Retina (tissue), 1 donor: ENCODE measurements at regions not wholly inside any gene's neighbourhood (a gene's known extent, or its start where the extent isn't known, plus 50 kb on each side); places are given as distances from the start of the nearest gene placed in this dataset.
"Not testable (repeated sequence)": the region's sequence is repeated elsewhere in the genome, so short reads cannot be mapped to it uniquely, and the experiment has no call there.

ENCODE experiments used
- DNase-seq: peaks from one replicate; pipeline ENCODE4 v3.0.0-alpha.2; 2016

DNA sequence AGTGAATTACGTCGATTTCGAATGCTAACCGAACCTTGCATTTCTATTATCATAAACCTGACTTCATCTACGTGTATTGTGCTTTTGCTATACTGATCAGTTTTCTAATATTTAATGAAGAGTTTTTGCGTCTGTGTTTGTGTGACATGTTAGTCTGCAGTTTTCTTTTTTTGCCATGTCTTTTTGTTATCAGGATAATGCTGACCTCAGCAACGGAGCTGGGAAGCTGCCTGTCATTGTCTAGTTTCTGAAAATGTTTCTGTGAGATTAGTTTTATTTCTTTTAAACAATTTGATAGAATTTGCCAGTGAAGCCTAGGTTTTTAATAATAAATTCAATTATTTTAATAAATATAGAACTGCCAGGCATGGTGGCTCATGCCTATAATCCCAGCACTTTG is 139.3 kb downstream of the LAT start:
- DNase-seq = not testable (repeated sequence)

DNA sequence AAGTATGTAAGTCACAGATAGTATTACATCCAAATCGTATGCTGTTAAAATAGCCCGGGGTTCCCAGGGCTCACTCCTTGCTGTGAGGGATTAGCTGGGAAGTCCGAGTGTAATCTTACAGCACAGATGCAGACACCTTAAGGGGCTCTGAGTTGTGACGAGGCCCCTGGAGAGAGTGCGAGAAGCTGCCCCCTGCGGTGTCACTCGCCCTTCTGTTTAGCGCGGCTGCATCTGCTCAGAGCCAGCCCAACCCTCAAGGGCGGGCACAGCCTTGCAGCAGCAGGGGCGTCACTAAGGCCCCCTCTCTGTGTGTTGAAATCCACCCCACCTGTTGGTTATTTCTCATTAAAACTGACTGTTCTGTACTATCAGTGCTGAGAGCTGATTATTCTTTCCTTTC is 135.8 kb downstream of the LAT start:
- DNase-seq = not testable (repeated sequence)

DNA sequence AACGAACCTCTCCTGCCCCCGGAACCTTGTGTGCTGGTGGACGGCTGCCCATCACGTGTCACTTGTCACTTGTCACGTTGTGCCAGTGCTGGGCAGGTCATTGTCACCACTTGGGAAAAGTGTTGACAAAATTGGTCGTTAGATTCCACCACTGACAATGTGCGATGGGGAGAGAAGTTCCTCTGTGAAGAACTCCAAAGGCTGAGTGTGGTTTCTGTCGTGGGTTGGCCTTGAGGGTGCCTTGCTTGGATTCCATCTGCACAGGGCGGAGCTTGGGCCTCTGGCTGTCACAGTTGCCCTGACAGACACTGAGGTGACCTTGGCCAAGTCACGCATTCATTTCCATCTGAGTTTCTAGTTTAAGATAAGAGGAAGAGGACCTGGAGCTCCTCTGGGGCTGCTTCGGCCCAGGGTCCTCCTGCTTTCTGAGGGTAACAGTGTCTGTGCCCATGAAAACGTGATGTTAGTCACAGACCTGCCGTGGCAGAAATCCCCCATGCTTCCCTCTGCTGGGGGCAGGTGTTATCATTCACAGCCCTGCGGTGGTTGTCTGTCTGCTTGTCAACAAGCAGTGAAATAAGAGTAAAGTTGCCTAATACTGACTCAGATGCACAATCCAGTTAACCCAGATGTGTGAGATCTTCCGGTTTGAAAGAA is 133.6 kb downstream of the LAT start:
- DNase-seq = not testable (repeated sequence)

DNA sequence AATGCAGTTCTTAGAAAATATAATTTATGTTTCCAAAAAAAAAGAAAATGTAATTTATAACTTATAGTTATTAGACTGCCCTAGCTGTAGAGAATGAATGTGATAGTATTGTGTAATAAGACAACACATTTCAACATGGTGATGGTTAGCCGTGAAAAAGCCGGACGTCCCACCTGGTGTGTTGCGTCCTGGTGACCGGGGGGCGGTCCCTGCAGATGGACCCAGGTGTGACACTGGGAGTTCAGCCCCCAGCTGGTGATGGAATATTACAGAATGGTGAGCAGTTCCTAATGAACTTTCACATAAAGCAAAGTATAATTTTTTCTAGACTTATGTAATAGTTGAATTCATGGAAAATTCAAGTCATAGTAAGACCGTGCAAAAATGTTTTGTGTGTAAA is 132.8 kb downstream of the LAT start:
- DNase-seq = no peak

DNA sequence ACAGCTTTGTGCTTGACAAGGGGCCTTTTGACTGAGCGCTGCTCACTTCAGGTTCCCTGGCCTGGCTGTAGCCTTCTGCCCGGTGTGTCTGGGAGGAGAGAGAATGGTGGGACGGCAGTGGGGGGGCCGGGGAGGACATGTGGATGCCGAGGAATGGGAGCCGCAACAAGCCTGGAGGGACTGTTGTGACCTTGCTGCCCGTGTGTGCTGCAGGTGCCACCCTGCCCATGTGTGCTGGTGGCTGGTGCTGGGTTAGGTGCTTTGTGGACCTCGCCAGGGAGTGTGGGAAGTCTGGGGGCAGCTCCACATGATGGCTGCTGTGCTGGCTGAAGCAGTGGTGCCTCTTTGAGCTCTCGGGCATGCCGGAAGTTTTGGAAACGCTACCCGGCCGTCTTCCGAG is 132.1 kb downstream of the LAT start:
- no peak for DNase-seq

DNA sequence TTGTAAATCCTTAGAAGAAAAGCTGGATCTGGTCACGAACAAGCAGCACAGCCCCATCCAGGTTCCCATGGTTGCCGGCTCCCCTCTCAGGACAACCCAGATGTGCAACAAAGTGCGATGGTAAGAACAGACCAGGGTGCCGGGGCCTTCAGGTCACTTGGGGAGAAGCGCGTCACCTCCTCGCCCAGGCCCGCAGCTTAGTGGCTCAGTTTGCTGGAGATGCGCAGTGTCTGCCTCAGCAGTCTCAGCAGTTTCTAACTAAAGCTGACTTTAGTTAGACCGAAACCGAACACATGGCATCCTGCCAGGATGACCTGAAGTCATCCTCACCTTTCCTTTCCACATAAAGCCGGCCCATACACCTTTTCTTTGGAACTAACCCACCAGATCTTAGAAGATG is 131.4 kb downstream of the LAT start:
- DNase-seq = not testable (repeated sequence)

DNA sequence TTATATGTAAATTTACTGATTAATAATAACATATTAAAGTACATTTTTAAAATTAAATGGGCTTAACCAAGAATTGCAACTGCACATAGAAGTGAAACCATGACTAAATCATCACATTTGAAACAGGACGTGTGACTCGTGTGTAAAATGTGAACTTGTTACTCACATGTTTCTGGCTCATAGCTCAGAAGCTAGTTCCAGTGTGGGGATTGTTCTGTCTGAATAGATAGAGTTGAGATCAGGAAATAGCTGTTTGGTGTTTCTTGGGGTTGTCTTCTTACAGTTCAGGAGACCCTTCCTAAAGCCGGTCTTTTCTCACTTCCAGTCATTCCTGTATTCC is 130.9 kb downstream of the LAT start:
- not testable (repeated sequence) for DNase-seq

DNA sequence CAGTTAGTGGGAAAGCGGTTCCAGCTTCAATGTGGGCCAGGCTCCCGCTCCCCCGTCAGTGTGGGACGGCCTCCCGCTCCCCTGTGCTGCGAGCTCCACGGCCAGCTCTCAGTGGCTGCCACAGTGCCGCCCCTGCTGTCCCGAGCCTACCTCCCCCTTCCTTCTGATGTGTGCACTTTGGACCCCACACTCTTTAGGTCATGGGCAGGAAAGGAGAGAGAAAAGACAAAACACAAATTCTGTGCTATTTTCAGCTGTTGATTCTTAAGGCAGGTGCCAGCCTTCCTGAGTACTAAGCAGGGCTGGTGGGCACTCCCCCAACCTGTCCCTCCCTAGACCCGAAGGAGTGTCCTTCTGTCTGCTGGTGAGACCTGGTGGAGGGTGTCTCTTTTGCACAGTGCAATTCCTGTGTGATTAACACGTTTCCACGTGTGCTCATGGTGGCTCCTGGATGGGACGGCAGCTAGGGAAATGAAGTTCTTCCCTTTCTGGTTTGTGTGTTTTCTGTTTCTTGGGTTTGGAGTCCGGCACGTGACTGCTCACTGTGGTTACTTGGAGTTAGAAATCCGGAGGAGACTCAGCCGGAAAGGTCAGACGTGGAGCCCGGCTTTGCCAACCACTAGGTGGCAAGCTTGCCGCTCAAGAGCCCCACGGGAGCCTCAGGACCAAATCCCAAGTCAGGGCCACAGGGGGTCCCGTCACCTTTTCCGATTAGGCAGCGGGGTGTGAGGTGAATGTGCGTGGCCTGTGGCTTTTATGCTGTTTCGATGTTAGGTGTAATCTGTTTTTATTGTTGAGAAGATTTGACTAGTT is 130.3 kb downstream of the LAT start:
- peak; percentile 59 for DNase-seq

DNA sequence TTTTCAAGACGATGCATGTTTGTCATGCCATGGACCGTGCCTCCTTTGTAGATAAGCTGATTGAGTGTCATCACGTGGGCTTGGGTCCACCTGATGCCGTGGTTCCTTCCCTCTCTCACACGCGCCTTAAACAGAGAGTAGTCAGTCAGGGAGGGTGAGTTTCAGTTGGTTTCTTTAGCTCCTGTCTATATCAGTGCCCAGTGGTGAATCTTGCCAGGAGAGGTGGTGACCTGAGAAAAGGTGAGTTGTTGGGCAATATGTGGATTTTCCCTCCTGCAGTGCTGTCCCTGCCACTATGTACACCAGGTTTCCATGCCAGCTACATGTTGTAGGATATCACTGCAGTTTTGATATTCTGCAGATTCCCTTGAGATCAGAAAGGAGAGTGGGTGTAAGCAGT is 129.7 kb downstream of the LAT start:
- no peak for DNase-seq

DNA sequence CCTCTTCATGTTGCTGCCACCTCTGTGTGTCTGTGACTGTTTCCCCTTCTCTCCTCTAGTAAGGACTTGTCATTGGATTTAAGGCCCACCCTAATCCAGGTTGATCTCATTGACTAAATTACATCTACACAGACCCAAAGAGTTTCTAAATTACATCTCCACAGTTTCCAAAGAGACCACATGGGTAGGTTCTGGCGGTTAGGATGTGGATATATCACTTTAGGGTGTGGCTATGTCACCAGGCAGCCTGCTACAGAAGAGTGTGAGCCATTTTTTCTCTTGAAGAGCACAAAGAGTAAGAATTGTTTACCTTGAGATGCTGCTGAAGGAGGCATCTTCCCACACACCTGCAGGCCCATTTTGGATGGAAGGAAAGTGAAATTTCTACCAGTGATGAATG is 128.6 kb downstream of the LAT start:
- not testable (repeated sequence) for DNase-seq

DNA sequence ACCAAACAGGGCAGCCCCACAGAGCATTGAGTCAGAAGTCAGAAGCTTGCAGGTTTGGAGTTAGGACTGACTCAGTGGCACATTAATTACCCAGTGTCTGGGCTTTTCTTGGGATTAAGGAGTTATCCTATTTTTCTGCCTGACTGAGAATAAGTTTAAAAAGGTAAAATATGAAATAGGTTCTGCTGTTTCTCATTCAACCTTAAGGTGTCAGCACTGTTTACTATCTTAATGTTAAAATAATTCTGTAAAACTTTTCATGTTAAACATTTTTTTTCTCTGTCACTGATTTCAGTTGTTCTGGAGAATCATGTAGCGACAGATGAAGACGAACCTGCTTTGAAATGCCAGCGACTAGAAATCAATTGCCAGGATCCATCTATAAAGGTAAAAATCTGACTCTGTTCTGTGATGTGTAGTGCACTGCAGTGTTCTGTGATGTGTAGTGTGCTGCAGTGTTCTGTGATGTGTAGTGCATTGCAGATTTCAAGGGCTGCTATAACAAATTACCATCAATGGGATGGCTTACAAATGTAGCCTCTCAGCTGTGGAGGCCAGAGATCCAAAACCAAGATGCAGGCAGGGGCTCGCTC is 128.0 kb downstream of the LAT start:
- no peak for DNase-seq

DNA sequence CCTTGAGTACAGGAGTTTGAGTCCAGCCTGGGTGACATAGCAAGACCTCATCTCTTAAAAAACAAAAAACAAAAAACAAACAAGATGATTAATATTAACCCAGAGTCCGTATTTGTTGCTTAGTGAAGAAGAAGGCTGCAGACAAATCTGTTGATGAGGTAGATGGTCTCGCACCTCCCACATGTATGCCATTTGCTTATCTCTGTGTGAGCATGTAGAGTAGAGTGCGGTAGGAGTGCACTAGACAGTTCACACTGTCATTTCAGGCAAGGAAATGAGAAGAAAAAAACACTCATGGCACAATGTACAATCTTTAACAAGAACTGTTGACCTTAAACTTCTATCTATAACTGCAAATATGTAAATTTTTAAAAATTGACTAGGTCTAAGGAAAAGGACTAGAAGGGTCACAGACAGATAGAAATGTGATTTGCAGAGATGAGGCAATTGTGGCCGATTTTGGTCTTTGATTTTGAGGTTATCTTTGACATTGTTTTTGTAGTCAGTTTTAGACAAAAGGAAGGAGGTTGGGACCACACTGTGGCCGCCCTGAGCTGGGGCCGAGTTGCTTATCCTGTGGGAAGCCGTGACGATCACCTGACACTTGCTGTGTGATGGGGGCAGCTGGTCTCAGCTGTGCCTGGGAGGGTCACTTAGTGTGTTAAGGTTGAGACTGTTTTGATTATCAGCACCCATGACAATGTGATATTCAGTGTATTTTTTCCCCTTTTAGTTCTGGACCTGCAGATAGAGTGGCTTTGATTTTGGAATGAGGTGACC is 127.2 kb downstream of the LAT start:
- DNase-seq = not testable (repeated sequence)

DNA sequence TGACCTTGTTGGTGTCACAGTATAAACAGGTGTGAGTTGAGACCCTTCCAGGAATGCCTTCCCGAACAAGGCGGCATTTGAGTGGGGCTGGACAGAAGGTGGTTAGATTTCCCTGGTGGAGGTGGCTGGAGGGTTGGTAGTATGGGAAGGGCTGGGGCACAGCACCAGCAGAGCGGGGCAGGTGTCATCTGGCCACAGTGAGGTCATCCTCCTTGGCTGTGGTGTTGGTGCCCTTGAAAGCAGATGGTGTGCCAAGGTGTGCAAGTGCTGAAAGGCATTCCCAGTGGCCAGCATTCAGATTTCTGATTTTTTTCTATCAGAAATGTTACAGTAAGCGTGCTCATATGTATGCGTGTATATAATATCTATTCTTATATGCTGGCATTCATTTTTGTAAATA is 126.6 kb downstream of the LAT start:
- no peak for DNase-seq

DNA sequence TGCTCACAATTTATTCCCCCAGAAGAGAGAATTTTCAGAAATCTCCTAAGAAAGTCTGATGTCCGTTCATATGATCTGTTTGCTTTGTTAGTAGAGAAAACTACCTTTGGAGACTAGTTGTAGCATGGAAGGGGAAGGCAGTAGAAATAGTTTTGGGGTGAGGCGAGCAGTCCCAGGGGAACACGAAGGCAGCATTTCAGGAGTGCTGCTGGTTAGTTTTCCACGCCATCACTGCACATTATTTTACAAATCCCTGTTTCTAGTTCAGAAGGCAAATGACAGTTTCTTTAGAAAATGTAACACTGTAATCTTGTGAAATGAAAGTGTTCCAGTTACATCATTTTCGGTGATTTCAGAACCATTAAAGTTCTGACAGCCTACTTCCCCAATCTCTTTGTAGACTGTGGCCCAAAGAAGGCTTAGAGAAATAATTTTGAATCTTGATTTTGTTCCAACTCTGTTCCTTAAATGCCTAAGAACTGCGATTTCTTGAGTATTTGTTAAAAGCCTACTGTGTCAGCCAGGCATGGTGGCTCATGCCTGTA is 123.8 kb downstream of the LAT start:
- DNase-seq = not testable (repeated sequence)

DNA sequence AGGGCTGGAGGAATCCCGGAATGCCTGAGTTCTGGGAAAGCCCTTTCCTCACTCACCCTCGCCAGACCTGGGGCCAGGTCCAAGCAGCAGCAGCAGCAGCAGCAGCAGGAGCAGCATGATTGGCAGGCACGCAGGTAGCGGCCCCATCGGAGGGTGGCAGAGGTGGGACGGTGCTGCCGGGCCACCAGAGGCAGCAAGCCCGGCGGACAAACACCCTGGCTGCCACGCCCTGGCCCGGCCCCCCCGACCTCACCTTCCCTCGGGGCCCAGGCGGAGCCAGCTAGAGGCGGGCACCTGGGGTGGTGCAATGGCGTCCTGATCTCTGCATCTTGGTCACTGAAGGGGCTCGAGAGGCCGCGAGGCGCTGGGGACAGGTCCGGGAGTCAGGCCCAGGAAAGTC is 122.4 kb downstream of the LAT start:
- no peak for DNase-seq

DNA sequence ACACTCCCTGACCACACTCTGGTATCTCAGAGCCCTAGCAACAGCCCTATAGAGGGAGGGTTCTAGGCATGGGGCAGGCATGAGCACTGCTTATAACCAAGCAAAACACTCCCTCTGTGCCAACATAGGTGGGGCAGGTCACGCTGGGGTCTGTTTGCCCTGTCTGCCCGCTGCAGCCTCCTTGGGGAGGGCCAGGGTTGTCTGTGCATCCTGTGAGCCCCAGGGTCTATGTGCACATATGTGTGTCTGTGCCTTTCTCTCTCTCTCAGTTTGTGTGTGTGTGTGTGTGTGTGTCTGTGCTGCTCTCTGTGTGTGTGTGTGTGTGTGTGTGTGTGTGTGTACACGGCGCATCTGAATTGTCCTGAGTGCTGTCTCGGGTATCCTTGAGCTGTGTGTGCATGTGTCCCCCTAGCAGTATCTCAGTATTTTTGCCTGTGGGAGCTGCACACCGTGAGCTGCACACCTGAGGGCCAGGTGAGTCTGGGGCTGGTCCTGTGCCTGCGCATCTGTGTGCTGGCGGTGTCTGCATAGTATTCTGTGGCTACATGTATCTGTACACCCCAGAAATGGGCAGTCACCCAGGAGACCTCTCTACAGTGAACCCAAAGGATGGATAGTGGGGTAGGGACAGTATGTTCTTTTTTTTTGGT is 121.5 kb downstream of the LAT start:
- DNase-seq = not testable (repeated sequence)

DNA sequence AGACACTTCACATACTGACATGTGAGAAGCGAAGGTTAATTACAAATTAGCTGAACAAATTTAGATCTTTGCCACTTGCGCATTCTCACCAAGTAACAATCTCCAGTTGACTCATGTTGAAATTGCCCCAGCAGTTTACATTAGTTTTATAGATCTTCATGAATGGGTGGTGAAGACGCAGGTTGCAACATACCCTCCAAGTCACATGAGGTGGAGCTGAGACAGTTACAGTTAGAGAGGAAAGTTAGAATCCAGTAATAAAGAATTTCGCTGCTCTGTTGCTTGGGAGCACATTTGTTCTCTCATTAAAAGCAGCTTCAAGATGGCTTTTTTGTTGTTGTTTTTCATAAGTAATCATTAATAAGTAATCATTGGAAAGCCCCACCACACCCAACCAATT is 119.7 kb downstream of the LAT start:
- not testable (repeated sequence) for DNase-seq

DNA sequence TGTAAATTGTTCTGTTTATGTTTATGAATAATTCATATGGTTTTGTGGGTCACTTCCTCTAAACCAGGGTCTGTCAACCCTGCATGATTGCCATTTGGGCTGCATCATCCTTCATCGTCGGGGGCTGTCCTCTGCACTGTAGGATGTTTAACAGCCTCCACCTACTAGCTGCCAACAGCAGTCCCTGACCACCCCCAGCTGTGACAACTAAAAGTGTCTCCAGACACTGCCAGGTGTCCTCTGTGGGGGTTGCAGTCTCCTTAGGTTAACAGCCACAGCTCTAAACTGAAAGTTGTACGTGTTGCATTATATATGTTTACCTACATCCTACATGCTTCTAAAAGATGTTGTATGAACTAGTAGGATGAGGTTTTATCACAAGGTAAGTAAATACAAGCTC is 113.1 kb downstream of the LAT start:
- DNase-seq = not testable (repeated sequence)

DNA sequence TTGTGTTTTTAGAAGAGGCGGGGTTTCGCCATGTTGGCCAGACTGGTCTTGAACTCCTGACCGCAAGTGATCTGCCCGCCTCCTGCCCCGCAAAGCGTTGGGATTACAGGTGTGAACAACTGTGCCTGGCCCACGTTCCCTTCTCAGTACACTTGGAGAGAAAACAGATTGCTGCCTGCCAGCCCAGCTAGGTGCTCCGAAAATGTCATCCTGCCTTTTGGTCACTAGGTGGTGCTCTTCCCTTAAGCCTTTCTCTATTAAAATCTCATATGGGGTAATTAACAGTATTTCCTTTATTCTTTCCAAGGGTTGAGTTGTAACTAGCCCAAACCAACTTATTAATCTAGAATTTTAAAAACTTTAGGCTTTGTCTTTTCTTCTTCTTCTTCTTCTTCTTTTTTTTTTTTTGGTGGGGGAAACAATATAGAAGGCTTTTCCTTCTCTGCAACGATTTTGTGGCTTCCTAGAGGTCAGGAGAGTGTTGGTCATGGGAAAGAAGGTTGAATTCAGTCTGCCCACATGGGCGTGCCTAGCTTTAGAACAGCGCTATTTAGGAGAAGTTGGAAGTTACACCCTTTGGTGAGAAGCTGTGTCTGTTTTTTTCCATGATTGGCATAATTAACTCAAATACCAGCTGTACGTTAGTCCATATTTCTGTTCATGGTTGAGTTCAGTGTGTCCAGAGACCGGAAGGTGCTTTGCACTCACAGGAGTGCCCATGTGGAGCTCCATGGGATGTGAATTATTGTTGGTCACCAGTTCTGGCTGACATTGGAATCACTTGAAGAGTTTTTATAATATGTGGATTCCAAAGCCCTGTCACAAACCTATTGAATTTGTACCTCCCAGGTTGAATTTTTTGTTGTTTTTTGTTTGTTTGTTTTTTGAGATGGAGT is 110.1 kb downstream of the LAT start:
- not testable (repeated sequence) for DNase-seq

DNA sequence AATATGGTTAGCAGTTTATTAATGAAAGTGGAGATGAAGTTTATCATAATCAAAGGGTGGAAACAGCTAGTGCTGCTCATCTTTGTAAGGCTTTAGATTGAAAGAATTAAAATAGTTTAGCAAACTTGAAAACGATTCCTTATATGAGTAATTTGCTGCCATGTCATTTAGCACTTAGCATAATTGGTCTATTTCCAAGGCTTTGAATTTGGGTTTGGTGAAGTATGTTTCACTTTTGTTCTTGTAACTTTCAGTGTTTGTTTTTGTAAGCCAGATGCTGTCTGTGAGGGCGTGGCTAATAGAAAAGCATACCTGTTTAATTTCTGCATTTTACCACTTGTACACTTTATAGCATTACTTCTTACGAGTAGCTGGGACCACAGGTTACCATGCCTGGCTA is 109.5 kb downstream of the LAT start:
- not testable (repeated sequence) for DNase-seq

DNA sequence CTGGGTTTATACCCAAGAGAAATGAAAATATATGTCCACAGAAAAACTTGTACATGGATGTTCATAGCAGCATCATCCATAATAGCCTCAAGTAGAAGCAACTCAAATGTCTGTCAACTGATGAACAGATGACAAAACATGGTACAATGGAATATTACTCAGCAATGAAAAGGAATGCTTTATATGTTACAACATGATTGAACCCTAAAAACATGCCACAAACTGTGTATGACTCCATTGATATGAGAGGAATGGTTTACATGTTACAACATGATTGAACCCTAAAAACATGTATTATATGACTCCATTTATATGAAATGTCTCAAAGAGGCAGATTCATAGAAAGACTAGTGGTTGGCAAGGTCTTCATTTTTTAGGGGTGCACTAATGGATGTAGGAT is 104.8 kb downstream of the LAT start:
- not testable (repeated sequence) for DNase-seq
